IPS-NIHi7 (cell line): ENCODE measurements at regions not wholly inside any gene's neighbourhood (a gene's known extent, or its start where the extent isn't known, plus 50 kb on each side); places are given as distances from the start of the nearest gene placed in this dataset.
A peak's percentile ranks its signal among the peaks of the same experiment; 100 is the strongest.
"Not testable (repeated sequence)": the region's sequence is repeated elsewhere in the genome, so short reads cannot be mapped to it uniquely, and the experiment has no call there.

Experiments used
- DNase-seq: peaks from one replicate; pipeline ENCODE4 v3.0.0; 2012; ENCODE audit warnings: mixed read lengths; ENCODE audit errors: extremely low spot score

- no peak for DNase-seq
Measured at GRCh38 chr4:123638834-123639233, 242.2 kb downstream of the SPRY1 start.

DNA sequence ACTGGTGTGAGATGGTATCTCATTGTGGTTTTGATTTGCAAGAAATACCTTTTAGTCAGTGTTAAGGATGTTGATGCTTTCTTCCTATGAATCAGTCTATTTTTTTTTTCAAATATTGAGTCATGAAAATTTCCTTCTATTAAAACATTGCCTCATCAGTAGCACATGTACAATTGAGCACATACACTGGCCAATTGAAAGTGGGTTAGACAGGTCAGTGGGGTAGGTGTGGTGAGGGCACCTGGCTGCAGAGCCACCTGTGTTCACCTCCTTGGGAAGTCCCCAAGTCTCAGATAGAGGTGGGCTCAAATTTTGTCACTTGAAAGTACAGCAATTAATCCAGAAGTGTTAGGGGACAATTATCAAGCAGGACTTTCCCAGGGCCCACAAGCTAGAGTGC, 243.7 kb downstream of the SPRY1 start:
- DNase-seq = no peak

- DNase-seq = no peak
Measured at GRCh38 chr4:123640824-123641223, 244.2 kb downstream of the SPRY1 start.

DNA sequence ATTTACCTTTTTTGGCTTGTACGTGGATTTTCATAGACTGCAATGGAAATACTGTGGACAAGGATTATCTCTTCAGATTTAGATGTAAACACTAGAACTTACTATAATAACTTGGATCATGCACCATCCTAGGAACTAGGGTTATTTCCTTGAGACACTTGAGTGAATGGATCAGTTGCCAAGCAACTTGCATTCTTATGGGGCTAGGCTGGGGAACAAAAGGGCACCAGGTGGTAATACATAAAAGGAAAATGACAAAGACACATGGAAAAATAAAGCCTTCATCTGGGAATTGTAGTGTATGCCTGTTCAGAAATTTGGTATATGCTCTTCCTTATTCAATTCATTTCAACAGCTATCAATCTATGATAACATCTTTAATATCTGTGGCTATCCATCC, 247.1 kb downstream of the SPRY1 start:
- DNase-seq = no peak

DNA sequence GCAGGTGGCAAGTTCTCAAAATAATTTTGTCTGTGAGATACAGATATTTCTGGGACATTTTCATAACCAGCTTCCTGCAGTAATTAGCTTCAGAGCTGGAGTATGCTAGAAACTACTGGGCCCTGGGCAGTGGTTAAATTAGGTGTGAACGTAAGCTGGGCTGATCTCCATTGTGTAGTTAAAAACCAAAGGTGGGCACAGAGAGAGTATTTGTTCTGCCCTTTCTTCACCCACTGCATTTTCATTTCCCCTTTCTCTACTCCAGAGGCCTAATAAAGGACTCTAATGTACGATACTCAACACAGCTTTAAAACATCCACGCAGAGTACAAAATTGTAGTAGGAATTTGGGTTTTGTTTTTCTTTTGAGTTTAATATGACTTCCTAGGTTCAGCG, 252.7 kb downstream of the SPRY1 start:
- no peak for DNase-seq

GRCh38 chr4:123649645-123650391, 253.2 kb downstream of the SPRY1 start:
- DNase-seq = peak; percentile 26

GRCh38 chr4:123651066-123651465, 254.5 kb downstream of the SPRY1 start:
- no peak for DNase-seq

DNA sequence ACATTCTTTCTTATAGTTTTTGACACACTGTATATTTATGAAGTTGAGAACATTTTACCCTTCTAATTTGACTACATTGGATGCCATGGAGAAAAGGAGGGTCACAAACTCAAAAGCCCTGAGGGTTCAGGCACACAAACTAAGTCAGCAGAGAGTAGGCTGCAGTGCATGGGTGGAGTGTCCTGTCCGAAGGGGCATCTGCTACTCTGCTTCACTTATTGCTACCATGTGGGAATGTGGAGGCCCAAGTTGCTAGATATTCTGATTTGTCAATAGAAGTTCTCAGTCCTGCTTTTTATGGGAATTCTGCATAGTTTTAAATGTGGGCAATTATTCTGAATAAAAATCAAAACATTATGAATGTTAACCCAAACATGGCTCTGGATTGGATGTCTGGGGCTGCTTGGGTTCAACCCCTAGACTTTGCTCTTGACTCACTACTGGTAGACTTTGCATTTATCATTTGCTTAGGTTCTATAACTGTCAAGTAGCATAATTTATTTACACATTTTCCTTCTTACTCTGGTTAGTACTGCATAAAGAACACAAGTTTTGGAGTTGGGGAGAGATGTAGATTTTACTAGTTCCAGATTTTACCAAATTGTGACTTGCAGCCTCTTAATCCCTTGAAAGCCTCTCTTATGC, 255.1 kb downstream of the SPRY1 start:
- DNase-seq = no peak

DNA sequence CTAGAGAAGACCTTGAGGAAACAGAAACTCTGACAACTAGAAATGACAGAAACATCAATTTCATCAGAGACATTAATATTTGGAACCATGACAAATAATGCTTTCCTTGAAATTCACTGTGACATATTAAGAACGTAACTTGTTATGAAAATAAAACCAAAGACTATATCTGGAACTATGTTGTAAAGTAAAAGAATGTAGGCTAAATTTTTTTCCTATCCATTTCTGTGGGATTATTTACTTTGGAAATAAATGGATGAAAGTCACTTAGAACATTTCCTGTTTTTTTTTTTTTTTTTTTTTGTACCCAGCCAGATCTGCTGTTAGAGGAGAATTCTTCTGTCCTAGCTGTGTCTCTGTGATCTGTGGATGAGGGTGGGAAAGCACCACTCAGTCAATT, 255.9 kb downstream of the SPRY1 start:
- no peak for DNase-seq

DNA sequence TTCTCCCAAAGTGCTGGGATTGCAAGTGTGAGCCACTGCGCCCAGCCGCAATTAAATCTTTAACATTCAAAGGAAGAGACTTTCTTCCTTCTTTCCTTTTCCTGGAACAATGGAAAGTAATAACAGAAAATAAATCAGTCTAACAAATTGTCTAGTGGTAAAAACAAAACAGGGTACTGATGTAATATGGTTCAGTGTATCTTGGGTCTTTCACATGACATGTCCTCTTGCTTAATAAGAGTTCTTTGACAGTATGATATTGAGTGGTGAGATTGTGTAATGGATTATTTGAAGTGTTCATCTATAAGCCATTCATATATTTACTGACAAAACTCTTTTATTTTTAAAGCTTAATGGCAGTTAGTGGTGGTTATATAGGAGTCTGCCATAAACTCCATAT, 256.6 kb downstream of the SPRY1 start:
- no peak for DNase-seq

DNA sequence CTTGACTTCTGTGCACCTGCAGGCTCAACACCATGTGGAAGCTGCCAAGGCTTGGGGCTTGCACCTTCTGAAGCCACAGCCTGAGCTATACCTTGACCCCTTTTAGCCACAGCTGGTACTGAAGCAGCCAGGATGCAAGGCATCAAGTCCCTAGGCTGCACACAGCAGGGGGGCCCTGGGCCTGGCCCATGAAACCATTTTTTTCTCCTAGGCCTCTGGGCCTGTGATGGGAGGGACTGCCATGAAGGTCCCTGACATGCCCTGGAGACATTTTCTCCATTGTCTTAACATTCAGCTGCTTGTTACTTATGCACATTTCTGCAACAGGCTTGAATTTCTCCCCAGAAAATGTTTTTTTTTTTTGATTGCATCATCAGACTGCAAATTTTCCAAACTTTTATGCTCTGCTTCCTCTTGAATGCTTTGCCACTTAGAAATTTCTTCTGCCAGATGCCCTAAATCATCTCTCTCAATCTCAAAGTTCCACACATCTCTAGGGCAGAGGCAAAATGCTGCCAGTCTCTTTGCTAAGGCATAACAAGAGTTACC, 260.2 kb downstream of the SPRY1 start:
- DNase-seq = not testable (repeated sequence)

DNA sequence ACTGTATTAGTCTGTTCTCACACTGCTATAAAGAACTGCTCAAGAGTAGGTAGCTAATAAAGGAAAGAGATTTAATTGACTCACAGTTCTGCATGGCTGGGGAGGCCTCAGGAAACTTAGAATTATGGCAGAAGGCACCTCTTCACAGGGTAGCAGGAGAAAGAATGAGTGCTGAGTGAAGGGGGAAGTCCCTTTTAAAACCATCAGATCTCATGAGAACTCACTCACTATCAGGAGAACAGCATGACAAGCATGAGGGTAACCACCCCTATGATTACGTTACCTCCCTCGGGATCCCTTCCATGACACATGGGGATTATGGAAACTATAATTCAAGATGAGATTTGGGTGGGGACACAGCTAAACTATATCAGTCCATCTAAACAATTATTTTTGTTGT, 261.0 kb downstream of the SPRY1 start:
- not testable (repeated sequence) for DNase-seq

GRCh38 chr4:123659262-123659661, 262.7 kb downstream of the SPRY1 start:
- DNase-seq = no peak

DNA sequence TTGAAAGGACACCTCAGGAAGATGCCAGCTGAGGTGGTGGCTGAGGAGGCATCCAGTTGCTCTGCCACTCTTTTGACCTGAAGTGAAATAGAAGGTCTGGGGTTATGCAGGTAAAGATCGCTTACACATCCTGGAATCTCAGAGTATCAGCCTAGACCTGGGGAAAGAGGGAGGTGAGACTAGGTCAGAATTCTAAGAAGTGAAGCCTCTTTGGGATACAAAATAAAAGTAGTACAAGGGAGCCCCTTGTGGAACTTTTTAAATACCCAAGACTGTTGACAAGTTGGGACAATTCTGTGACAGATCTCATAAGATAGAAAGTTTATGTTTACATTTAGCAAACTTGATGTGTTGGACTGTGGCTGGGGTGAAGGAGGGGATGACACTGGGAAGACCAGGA, 263.1 kb downstream of the SPRY1 start:
- DNase-seq = peak; percentile 43

- no peak for DNase-seq
Measured at GRCh38 chr4:123661080-123661737, 264.6 kb downstream of the SPRY1 start.

DNA sequence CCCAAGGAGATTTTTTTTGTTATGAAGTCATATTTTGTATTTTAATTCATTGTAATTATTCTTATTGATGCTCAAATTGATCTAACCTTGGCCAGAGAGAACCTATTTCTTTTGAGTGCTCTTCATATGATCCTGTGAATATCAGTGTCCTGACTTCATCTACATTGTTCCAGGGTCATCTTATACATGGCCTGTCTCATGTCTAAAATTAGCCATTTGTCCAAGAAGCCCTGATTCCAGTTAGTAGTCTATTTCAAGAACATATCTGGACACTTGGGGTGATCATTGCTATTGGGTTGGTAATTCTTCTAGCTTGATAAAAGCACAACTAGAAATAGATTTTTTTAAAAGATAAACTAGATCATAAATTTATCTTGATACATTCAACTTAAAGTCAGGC, 266.2 kb downstream of the SPRY1 start:
- no peak for DNase-seq

GRCh38 chr4:123666486-123666885, 269.9 kb downstream of the SPRY1 start:
- DNase-seq = no peak

DNA sequence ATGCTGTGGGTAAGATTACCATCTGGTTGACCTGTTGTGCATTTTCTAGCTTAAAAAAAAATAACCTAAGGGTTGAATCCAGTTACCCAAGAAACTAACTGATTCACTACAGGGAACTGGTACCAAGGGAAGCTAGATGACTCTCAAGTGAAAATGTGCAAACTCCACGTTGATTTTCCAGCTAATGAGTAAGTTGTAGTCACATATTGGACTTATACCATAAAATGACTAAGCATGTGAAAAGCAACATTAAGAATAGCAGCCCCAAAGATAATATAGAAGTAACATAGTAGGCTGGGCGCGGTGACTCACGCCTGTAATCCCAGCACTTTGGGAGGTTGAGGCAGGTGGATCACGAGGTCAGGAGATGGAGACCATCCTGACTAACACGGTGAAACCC, 270.9 kb downstream of the SPRY1 start:
- DNase-seq = no peak

DNA sequence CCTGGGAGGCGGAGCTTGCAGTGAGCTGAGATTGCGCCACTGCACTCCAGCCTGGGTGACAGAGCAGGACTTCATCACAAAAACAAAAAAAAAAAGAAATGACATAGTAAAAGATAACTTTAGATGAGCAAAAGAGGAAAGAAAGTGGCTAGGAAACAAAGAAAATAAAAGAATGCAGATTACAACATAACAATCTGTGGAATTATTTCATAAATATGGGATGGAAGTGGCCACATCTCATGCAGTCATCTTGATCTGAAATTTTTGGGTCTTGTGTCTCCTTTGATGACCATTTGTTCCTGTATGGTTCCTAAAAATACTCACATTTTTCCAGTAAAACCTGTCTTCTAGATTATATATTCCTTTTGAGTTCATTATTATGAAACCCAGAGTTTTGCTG, 271.4 kb downstream of the SPRY1 start:
- no peak for DNase-seq

DNA sequence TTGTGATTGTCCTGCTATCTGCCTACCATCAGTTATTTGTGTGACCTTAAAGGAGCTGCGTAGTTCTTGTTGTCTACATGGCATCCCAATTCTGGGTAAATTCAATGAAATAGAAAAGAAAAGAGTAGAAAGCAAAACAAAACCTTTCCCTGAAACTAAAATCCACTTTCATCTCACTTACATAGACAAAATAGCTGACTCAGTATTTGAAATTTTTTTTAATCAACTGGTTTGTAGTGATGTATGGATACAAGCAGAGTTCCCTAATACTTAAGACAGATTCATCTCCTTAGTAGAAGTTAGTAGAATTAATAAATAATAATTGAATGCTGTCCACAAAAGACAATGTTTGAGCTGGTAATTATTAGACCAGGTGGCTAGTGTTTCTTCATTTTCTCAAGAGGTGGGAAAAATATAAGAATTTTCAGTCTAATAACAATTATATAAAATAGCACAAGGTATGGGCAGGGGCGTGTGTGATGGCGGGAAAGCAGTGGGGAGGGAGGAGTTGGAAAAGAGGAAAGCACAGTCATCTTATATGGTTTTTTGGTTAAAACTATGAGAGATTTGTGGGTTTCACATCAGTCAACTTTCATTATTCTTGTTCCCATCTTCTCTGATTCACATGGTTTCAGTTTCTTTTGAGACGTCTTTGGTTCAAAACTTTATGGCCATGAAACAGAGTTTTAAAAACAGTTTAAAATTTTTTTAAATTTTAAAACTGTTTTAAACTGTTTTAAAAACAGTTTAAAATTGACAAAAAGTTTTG, 275.2 kb downstream of the SPRY1 start:
- DNase-seq = no peak

- DNase-seq = no peak
Measured at GRCh38 chr4:123672987-123673386, 276.4 kb downstream of the SPRY1 start.

DNA sequence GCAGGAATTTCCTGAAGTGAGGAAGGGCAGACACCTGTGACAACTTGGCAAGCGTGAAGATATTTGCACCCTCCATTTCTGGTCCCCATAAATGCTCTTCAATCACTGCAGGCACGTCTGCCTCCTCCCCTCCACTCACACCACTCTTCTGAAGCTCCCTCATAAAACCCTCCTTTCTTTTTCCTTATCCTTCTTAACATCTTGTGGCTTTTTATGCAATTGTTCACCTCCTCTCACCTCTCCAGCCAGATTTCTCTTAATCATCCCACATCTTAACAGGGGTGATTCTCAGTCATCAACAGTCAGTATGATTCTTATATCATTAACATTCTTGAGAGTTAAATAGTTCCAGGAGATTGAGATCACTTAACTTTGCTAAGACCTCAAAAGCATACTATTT, 277.4 kb downstream of the SPRY1 start:
- no peak for DNase-seq
